LNCAP (cell line): ENCODE measurements at regions not wholly inside any gene's neighbourhood (a gene's known extent, or its start where the extent isn't known, plus 50 kb on each side); places are given as distances from the start of the nearest gene placed in this dataset.

Experiments used
- TF ChIP-seq, protein P1 (sequence below): fragments of 450-650 bp; IDR thresholded peaks from 2 replicates; pipeline ENCODE4 v1.5.1; 2017; ENCODE audit warnings: mild to moderate bottlenecking

DNA sequence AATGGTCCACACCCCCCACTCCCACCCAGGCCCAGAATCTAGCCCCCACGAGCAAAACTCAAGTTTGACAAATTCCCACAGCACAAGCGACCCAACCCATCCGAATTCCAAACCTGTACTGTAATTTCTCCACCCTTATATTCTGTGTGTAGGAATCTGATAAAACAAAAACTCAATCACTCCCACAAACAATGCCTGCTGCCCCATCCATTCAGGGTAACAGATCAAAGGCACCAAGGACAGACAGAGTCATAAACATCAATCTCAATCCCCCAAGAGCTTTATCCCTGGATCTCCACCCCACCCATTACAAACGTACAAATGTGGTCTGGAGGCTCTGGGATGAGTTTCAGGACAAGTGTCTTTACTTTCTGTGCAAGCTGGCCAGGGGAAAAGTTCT lies 157.8 kb downstream of the AXIN2 start:
- TF ChIP-seq, protein P1, sequence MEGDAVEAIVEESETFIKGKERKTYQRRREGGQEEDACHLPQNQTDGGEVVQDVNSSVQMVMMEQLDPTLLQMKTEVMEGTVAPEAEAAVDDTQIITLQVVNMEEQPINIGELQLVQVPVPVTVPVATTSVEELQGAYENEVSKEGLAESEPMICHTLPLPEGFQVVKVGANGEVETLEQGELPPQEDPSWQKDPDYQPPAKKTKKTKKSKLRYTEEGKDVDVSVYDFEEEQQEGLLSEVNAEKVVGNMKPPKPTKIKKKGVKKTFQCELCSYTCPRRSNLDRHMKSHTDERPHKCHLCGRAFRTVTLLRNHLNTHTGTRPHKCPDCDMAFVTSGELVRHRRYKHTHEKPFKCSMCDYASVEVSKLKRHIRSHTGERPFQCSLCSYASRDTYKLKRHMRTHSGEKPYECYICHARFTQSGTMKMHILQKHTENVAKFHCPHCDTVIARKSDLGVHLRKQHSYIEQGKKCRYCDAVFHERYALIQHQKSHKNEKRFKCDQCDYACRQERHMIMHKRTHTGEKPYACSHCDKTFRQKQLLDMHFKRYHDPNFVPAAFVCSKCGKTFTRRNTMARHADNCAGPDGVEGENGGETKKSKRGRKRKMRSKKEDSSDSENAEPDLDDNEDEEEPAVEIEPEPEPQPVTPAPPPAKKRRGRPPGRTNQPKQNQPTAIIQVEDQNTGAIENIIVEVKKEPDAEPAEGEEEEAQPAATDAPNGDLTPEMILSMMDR, result no peak

DNA sequence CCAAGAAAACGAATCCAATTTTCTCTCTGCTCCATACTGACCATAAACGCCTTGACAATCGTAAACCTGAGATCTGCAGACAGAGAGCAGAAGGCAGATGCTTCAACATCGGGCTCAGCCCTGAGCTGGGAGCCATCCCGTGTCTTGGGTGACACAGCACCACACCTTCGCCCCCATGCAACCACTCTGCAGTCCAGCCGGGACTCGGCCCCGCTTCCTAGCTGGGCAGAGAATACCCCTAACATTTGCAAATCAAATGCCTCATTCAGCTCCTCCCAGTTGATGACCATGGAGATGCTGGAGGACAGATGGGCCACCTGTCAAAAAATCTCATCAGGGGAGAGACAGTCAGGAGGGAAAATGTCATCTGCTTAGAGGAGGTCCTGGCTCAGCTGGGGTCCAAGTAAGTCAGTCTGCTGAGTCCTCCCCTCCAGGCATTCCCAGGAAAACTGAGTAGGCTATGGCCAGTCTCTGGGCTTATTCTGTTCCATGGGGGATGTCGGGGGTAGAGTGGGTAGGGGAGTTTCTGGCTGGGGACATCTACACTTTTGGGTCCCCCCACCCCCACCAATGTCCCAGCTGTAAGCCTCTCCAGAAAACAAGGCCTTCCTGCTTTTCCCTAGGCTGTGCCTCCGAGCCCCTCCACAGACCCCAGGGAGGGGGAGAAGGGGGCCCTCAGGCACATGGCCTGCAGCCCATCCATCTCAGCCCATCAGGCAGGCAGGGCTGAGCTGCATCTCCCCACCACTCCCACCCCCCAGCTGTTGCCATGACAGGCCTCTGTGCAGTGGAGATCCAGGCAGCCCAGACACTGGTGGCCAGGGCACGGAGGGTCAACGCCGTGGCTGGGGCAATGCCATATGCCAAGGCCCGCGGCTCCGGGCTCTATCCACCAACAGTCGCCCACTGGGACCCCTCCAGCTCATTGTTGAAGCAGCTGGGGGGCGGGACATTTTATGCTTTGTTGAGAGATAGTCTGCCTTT lies 158.6 kb downstream of the AXIN2 start:
- TF ChIP-seq, protein P1, result no peak

DNA sequence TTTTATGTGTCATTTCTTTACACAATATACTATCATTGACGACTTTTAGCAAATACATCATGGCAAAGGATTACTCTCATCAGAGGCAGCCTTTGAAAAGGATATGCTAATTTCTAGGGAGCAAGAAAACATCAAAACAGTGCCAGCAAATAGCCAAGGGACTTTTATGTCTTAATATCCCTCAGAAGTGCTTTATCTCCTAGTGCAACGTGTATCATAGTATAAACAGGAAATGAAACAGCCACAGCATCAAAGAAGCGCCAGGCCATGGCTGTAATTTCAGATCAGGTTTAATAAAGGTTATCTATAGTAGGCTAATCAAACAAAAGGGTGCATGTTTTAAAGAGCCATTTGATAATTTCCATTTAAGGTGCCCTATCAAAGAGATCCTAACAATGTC lies 159.9 kb downstream of the AXIN2 start:
- TF ChIP-seq, protein P1, result no peak

DNA sequence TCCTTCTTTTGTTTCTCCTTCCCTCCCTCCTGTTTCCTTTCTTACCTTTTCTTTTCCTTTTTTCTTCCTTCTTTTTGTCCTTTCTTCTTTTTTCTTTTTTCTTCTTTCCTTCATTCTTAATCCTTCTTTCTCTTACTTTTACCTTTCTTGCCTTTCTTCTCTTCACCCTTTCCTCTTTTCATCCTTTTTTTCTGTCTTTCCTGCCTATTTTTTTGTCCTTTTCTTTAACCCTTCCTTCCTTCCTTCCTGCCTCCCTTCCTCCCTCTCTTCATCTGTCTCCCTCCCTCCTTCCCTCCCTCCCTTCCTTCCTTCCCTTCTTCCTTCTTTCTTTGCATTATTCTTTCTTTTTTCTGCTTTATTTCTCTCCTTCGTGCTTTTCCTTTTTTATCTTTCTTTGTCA lies 160.7 kb downstream of the AXIN2 start:
- TF ChIP-seq, protein P1, result no peak

DNA sequence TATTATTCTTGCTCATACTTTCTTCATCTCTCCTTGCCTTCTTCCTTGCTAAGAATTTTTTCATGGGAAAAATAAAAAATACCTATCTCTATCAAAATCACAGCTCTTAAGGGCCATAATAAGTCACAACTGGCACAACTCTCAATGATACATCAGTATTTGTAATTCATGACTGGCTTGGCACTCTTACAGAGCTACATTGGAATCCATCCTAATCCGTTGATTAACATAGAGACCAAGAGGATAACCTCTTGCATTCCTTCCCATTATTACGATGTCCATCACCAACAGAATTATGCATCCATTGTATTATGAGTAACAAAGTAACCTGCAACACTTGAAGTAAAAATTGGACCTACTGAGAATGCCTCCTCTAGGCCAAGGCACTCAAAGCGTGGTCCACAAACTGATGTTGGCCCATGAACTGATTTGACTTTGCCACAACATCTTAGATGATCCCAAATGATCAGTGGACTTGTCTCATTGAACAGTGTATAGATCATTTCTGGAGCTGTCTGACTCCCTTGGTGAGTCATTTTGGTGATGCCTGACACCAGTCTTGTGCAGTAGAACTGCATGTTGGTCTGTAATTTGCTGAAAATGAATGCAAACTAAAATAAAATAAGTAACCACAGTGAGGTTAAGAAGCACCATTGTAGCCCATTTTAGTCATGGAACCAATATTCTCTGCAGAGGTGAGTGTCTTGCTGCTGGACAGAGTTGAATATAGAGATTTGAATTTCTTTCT lies 163.2 kb downstream of the AXIN2 start:
- TF ChIP-seq, protein P1, result no peak

DNA sequence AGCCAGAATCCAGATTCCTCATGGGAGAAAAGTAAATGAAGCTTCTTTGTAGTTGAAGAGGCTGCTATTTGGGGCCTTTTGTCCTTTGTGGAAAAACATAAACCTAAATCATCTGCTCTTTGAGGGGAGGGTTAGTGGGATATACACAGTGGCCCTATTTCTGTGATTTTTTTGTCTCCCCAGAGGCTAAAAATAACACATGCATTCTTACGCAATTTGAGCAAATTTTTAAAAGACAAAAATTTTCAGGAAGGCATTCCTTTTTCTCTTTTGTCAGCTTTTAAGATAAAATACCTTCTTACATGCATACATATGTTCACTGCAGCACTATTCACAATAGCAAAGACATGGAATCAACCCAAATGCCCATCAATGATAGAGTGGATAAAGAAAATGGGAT lies 165.5 kb downstream of the AXIN2 start:
- TF ChIP-seq, protein P1, result no peak

DNA sequence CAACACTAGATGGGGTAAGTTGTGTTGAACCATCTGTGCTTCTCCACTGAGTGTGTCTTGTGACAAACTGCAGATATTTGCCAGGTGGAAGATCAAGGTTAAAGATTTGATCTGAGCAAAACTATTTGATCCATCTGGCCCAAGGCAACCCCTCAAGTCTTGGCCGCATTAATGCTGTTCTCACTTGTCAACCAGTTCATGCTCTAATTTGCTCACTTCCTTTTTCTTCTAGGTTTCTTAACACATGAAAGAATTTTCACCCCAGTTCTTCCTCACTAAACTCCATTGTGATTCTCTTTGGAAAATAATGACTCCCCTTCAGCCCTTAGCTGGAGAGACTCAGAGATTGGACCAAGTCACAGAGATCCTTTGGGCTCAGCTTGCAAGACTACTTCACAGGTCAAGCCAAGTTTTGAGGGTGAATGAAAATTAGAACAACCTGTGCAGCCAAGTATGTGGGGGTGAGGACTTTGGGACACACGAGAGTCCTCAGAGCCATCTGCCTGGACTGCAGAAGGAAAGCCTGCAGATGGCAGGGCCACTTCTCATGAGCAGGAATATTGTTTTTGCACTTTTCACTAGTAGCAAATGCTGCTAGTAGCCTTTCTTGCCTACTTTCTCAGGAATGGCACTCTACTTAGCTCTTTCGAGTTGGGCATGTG lies 166.5 kb downstream of the AXIN2 start:
- TF ChIP-seq, protein P1, result no peak
